ENCODE measurements at regions not wholly inside any gene's neighbourhood (a gene's known extent, or its start where the extent isn't known, plus 50 kb on each side); places are given as distances from the start of the nearest gene placed in this dataset.

GRCh38 chr22:27537501-27537900 lies 264.1 kb downstream of the MN1 start:
- Histone ChIP-seq H3K4me2 (ENCODE audit: insufficient read depth, low read length, poor library complexity, severe bottlenecking) (no peak overlapping the region), H4K91ac (ENCODE audit: low read depth, low read length, poor library complexity) (no peak overlapping the region), H3K36me3 (replicated peaks in 1 of 2; ENCODE audit: control insufficient read depth in 2 of 2, insufficient read depth in 2 of 2, low read length in 2 of 2) (no peaks in the 10 kb centered on the region), H3K9me3 (replicated peaks in 1 of 2; ENCODE audit: control insufficient read depth in 2 of 2, insufficient read depth in 1 of 2, low read depth in 1 of 2, low read length in 2 of 2) (peaks cover 0 to 7% of the 10 kb centered on the region in 2 donors), H2AFZ (ENCODE audit: low read length) (peak overlapping the region; percentile 88), H3K4ac (ENCODE audit: low read length) (no peak overlapping the region), H3K9ac (ENCODE audit: low read depth, low read length, poor library complexity) (no peak overlapping the region), H3K27ac (replicated peaks; ENCODE audit: low read length) (no peak overlapping the region), H2BK12ac (ENCODE audit: low read length) (no peak overlapping the region), H2BK5ac (ENCODE audit: low read length) (no peak overlapping the region), H3K4me1 (ENCODE audit: control insufficient read depth in 2 of 2, insufficient read depth in 1 of 2, low read depth in 1 of 2, low read length in 2 of 2) (peaks cover 20 to 42% of the 10 kb centered on the region in 2 donors), H2AK5ac (ENCODE audit: low read depth, low read length) (no peak overlapping the region), H3K27me3 (ENCODE audit: control insufficient read depth in 3 of 3, insufficient read depth in 3 of 3, low read depth in 1 of 3, low read length in 3 of 3) (no peaks in the 10 kb centered on the region), H3K23ac (ENCODE audit: low read depth, low read length, poor library complexity) (no peak overlapping the region), H3K4me3 (ENCODE audit: low read length in 2 of 2) (no peak overlapping the region), H3K18ac (ENCODE audit: low read length) (peak overlapping the region; percentile 20), H3K14ac (ENCODE audit: low read length) (no peak overlapping the region), H2BK15ac (ENCODE audit: low read length) (no peak overlapping the region), H3K79me1 (ENCODE audit: low read depth, low read length) (no peaks in the 10 kb centered on the region), H2BK120ac (ENCODE audit: low read depth, low read length) (no peak overlapping the region), H4K8ac (ENCODE audit: low read depth, low read length) (no peak overlapping the region)
- no CpG with 5 or more reads among the region's 15 CpGs for WGBS, 2 donors (ENCODE audit: extremely low coverage in 2 of 2, insufficient read length in 2 of 2, insufficient replicate concordance in 1 of 2)
- no peak for DNase-seq (ENCODE audit: low spot score)

DNA sequence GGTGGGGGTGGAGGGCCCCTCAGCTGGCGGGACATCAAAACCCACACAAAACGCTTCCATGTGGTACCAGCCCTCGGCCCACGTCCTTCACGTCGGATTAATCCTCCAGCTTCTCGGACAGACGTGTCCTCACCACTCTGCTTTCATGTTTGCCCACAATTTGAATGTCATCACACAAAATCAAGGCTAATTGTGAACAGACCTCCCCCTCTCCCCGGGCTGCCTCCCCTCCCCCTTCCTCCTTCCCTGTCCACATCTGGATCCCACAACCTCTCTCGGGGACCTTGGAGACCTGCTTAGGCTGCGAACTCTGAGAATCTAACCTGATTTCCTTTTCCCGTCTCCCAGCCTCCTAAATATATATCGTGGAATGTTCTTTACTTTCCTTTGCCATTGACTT lies 262.9 kb downstream of the MN1 start:
- Histone ChIP-seq H4K8ac (ENCODE audit: low read depth, low read length) (no peak overlapping the region), H3K4me1 (ENCODE audit: control insufficient read depth in 2 of 2, insufficient read depth in 1 of 2, low read depth in 1 of 2, low read length in 2 of 2) (peaks cover 18 to 42% of the 10 kb centered on the region in 2 donors), H2AFZ (ENCODE audit: low read length) (no peak overlapping the region), H3K9ac (ENCODE audit: low read depth, low read length, poor library complexity) (no peak overlapping the region), H3K9me3 (replicated peaks in 1 of 2; ENCODE audit: control insufficient read depth in 2 of 2, insufficient read depth in 1 of 2, low read depth in 1 of 2, low read length in 2 of 2) (peaks cover 0 to 7% of the 10 kb centered on the region in 2 donors), H3K27me3 (ENCODE audit: control insufficient read depth in 3 of 3, insufficient read depth in 3 of 3, low read depth in 1 of 3, low read length in 3 of 3) (no peaks in the 10 kb centered on the region), H2BK12ac (ENCODE audit: low read length) (no peak overlapping the region), H2AK5ac (ENCODE audit: low read depth, low read length) (no peak overlapping the region), H3K27ac (replicated peaks; ENCODE audit: low read length) (no peak overlapping the region), H3K23ac (ENCODE audit: low read depth, low read length, poor library complexity) (no peak overlapping the region), H3K4me2 (ENCODE audit: insufficient read depth, low read length, poor library complexity, severe bottlenecking) (no peak overlapping the region), H3K4me3 (ENCODE audit: low read length in 2 of 2) (no peak overlapping the region), H2BK15ac (ENCODE audit: low read length) (no peak overlapping the region), H3K18ac (ENCODE audit: low read length) (peak overlapping the region; percentile 46), H3K36me3 (replicated peaks in 1 of 2; ENCODE audit: control insufficient read depth in 2 of 2, insufficient read depth in 2 of 2, low read length in 2 of 2) (no peaks in the 10 kb centered on the region), H3K79me1 (ENCODE audit: low read depth, low read length) (no peaks in the 10 kb centered on the region), H3K14ac (ENCODE audit: low read length) (no peak overlapping the region), H2BK5ac (ENCODE audit: low read length) (no peak overlapping the region), H2BK120ac (ENCODE audit: low read depth, low read length) (no peak overlapping the region), H3K4ac (ENCODE audit: low read length) (no peak overlapping the region), H4K91ac (ENCODE audit: low read depth, low read length, poor library complexity) (no peak overlapping the region)
- DNase-seq (ENCODE audit: low spot score) = no peak
- WGBS, 2 donors (ENCODE audit: extremely low coverage in 2 of 2, insufficient read length in 2 of 2, insufficient replicate concordance in 1 of 2) = no CpG with 5 or more reads among the region's 13 CpGs

DNA sequence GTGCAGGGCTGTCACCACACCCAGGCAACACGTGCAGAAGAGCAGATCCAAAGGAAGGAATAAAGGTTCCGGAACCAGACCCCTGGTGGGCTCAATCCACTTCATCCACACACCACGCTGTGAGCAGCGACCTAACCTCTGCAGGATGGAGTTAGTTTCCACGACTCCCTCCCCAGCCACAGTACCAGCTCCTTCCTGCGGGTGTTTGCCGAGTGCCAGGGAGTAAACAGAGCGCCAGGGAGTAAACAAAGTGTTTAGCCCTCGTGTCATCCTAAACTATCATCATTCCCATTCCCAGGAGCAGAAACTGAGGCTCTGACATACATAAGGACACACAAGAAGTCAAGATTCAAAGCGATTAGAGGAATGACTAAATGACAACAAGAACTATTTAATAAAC lies 261.3 kb downstream of the MN1 start:
- Histone ChIP-seq H3K18ac (ENCODE audit: low read length) (no peak overlapping the region), H2BK12ac (ENCODE audit: low read length) (no peak overlapping the region), H3K4me3 (ENCODE audit: low read length in 2 of 2) (no peak overlapping the region), H4K8ac (ENCODE audit: low read depth, low read length) (no peak overlapping the region), H3K9ac (ENCODE audit: low read depth, low read length, poor library complexity) (no peak overlapping the region), H3K4me1 (ENCODE audit: control insufficient read depth in 2 of 2, insufficient read depth in 1 of 2, low read depth in 1 of 2, low read length in 2 of 2) (peaks cover 18 to 47% of the 10 kb centered on the region in 2 donors), H2BK5ac (ENCODE audit: low read length) (no peak overlapping the region), H2BK120ac (ENCODE audit: low read depth, low read length) (no peak overlapping the region), H3K14ac (ENCODE audit: low read length) (no peak overlapping the region), H3K36me3 (replicated peaks in 1 of 2; ENCODE audit: control insufficient read depth in 2 of 2, insufficient read depth in 2 of 2, low read length in 2 of 2) (no peaks in the 10 kb centered on the region), H3K79me1 (ENCODE audit: low read depth, low read length) (no peaks in the 10 kb centered on the region), H2BK15ac (ENCODE audit: low read length) (no peak overlapping the region), H2AFZ (ENCODE audit: low read length) (no peak overlapping the region), H3K27ac (replicated peaks; ENCODE audit: low read length) (no peak overlapping the region), H3K9me3 (replicated peaks in 1 of 2; ENCODE audit: control insufficient read depth in 2 of 2, insufficient read depth in 1 of 2, low read depth in 1 of 2, low read length in 2 of 2) (peaks cover 0 to 3% of the 10 kb centered on the region in 2 donors), H4K91ac (ENCODE audit: low read depth, low read length, poor library complexity) (no peak overlapping the region), H2AK5ac (ENCODE audit: low read depth, low read length) (no peak overlapping the region), H3K4ac (ENCODE audit: low read length) (no peak overlapping the region), H3K23ac (ENCODE audit: low read depth, low read length, poor library complexity) (no peak overlapping the region), H3K4me2 (ENCODE audit: insufficient read depth, low read length, poor library complexity, severe bottlenecking) (no peak overlapping the region), H3K27me3 (ENCODE audit: control insufficient read depth in 3 of 3, insufficient read depth in 3 of 3, low read depth in 1 of 3, low read length in 3 of 3) (no peaks in the 10 kb centered on the region)
- DNase-seq (ENCODE audit: low spot score) = no peak
- WGBS, 2 donors (ENCODE audit: extremely low coverage in 2 of 2, insufficient read length in 2 of 2, insufficient replicate concordance in 1 of 2) = no CpG with 5 or more reads among the region's 10 CpGs

DNA sequence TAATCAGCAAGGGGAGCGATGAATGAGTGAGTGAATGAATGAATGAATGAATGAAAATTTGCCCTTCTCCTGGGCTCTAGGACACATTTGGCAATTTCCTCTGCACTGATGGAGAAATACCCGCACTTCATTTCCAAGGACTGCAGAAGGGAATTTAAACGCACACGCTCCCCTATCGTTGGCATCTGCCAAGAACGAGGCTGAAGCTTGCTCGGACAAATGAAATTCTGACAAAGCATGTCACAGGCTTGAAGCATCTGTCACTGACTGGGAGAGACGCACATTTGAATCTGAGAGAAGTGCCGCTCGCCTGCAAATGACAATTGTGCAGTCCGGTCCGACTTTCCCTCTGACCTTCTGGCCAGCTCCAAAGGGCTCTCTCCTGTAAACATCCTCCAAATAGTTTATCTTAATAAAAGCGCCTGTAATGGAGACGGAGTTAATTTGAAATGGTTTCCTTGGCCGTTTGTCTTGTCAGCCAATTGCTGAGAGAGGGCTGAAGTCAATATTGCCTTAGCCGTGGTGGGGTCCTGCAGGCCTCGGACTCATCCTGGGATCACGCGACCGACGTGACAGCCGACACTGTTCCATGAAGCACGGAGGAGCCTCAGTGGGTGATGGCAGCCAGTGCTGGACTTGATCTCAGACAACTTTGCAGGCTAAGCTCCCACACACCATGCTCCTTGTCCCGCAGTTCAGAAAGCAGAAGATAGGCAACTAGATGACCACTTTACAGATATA lies 260.7 kb downstream of the MN1 start:
- no peak overlapping the region for H3K23ac ChIP-seq (ENCODE audit: low read depth, low read length, poor library complexity)
- H3K14ac ChIP-seq (ENCODE audit: low read length) = no peak overlapping the region
- no peak overlapping the region for H2BK5ac ChIP-seq (ENCODE audit: low read length)
- H3K4me1 ChIP-seq (ENCODE audit: control insufficient read depth in 2 of 2, insufficient read depth in 1 of 2, low read depth in 1 of 2, low read length in 2 of 2) = peaks cover 18 to 50% of the 10 kb centered on the region in 2 donors
- no peak overlapping the region for H3K4me3 ChIP-seq (ENCODE audit: low read length in 2 of 2)
- H4K8ac ChIP-seq (ENCODE audit: low read depth, low read length) = no peak overlapping the region
- H2BK15ac ChIP-seq (ENCODE audit: low read length) = no peak overlapping the region
- no peak overlapping the region for H3K18ac ChIP-seq (ENCODE audit: low read length)
- H2BK120ac ChIP-seq (ENCODE audit: low read depth, low read length) = no peak overlapping the region
- H3K27ac ChIP-seq (replicated peaks; ENCODE audit: low read length) = no peak overlapping the region
- DNase-seq (ENCODE audit: low spot score) = no peak
- H3K9ac ChIP-seq (ENCODE audit: low read depth, low read length, poor library complexity) = no peak overlapping the region
- H3K36me3 ChIP-seq (replicated peaks in 1 of 2; ENCODE audit: control insufficient read depth in 2 of 2, insufficient read depth in 2 of 2, low read length in 2 of 2) = no peaks in the 10 kb centered on the region
- H3K27me3 ChIP-seq (ENCODE audit: control insufficient read depth in 3 of 3, insufficient read depth in 3 of 3, low read depth in 1 of 3, low read length in 3 of 3) = no peaks in the 10 kb centered on the region
- H3K4ac ChIP-seq (ENCODE audit: low read length) = no peak overlapping the region
- WGBS, 2 donors (ENCODE audit: extremely low coverage in 2 of 2, insufficient read length in 2 of 2, insufficient replicate concordance in 1 of 2) = no CpG with 5 or more reads among the region's 24 CpGs
- H3K9me3 ChIP-seq (replicated peaks in 1 of 2; ENCODE audit: control insufficient read depth in 2 of 2, insufficient read depth in 1 of 2, low read depth in 1 of 2, low read length in 2 of 2) = no peaks in the 10 kb centered on the region
- H3K79me1 ChIP-seq (ENCODE audit: low read depth, low read length) = no peaks in the 10 kb centered on the region
- peak overlapping the region; percentile 15 for H2AFZ ChIP-seq (ENCODE audit: low read length)
- H2BK12ac ChIP-seq (ENCODE audit: low read length) = no peak overlapping the region
- no peak overlapping the region for H2AK5ac ChIP-seq (ENCODE audit: low read depth, low read length)
- no peak overlapping the region for H4K91ac ChIP-seq (ENCODE audit: low read depth, low read length, poor library complexity)
- no peak overlapping the region for H3K4me2 ChIP-seq (ENCODE audit: insufficient read depth, low read length, poor library complexity, severe bottlenecking)

Data from neuronal stem cell (in vitro differentiated cells).